Medulla oblongata (tissue), 1 donor: ENCODE measurements at regions not wholly inside any gene's neighbourhood (a gene's known extent, or its start where the extent isn't known, plus 50 kb on each side); places are given as distances from the start of the nearest gene placed in this dataset.

ENCODE experiments used
- DNase-seq: peaks from one replicate; pipeline ENCODE4 v3.0.0-alpha.2; 2015; ENCODE audit errors: extremely low spot score

DNA sequence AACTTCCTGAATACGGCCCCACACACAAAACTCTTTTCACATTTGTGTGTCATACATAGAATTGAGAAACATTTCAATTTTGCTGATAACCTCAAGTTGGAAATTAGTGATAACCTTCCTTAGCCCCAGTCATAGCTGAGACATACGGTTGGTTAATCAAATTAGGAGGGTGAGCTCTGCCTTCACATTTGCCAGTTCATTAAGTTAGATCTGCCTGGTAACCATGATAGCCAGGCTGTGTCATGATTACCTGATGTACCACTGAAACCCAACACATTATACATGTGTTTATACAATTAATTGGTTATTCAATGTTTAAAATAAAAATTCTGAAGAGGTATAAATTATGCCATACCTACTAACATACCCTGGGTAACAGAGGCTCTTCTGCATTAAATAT is 60.8 kb upstream of the RAB11FIP2 start:
- no peak for DNase-seq

- DNase-seq, result no peak
Observed at GRCh38 chr10:118107040-118107439, 60.3 kb upstream of the RAB11FIP2 start.

- DNase-seq, result peak; percentile 3
Observed at GRCh38 chr10:118106426-118106825, 59.7 kb upstream of the RAB11FIP2 start.

DNA sequence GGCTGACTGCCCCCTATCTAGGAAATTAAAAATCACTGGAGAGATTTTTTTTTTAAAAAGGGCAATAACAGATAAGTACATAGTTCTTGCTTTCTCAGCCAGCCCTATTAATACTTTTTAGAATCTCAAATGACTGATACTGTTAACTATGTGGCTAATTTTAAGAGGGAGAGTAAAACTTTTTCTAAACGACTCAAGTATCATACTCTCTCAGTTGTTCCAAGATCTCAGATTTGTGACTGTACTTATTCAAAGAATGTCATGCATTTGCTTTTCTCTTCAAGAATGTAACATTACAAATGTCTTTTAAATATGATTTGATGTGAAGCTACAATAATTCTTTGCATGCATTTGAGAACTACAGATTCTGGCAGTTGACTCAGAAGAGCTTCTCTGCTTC is 55.4 kb upstream of the RAB11FIP2 start:
- DNase-seq, result no peak

DNA sequence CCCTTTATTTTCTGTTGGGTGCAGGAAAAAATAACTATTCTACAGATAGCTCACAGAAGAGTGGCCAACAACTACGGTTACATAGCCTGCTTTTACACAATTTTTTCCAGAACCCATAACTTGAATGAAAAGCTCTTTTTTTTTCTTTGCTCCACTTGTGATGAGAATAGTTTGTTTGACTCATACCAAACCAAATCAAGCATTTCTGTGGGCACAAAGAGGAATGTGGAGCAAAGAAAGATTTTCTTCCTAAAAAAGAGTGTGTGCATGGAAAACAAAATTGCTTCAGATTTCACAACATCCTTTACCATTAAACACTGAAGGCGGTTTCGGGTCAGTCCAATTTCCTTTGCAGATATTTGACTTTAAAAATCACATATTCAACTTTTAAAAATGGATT is 54.8 kb upstream of the RAB11FIP2 start:
- DNase-seq, result no peak
